ENCODE measurements at regions not wholly inside any gene's neighbourhood (a gene's known extent, or its start where the extent isn't known, plus 50 kb on each side); places are given as distances from the start of the nearest gene placed in this dataset.

GRCh38 chr6:157763129-157763903 is 59.7 kb upstream of the SNX9 start:
- Histone ChIP-seq H4K20me1 (ENCODE audit: insufficient read depth) (no peaks in the 10 kb centered on the region), H2AFZ (no peak overlapping the region), H3K4me2 (peak overlapping the region; percentile 72), H3K9me3 (ENCODE audit: insufficient read depth, low read depth) (no peaks in the 10 kb centered on the region), H3K27ac (peak overlapping the region; percentile 99), H3K4me3 (no peak overlapping the region; the same call in 1 of the 2 replicates), H3K27me3 (ENCODE audit: insufficient read depth, low read depth) (no peaks in the 10 kb centered on the region), H3K9me2 (ENCODE audit: insufficient read depth) (no peaks in the 10 kb centered on the region), H3K79me2 (ENCODE audit: low read depth) (no peaks in the 10 kb centered on the region), H3F3A (ENCODE audit: insufficient read depth, low read depth) (peaks cover 42% of the 10 kb centered on the region), H3K4me1 (replicated peaks; ENCODE audit: insufficient read depth) (peaks cover 59% of the 10 kb centered on the region), H3K36me3 (ENCODE audit: low read depth) (no peaks in the 10 kb centered on the region)
- intact Hi-C loops (cut with micrococcal nuclease; ENCODE audit: unreplicated experiment), result loop anchor here (1.0 to 10.0 kb wide), 6 partner anchors 61 to 881 kb away; partner anchors contain the start of genes DYNLT1 and TMEM242
- POLR2A ChIA-PET (ENCODE audit: unreplicated experiment), result interaction anchor here (0.7 to 0.8 kb wide), 3 partner anchors 70 to 1384 kb away, joined by 3 to 12 read pairs (median 4); no protein-coding TSS in a partner anchor
- CTCF ChIA-PET, result no interaction called here
- no TSS peak for BruUV-seq (replicated peaks)
- peak; percentile 95 to 98 for DNase-seq
- TF ChIP-seq EZH2 (IDR thresholded peaks at IDR 0.05; ENCODE audit: low read depth), result no peak
- TF ChIP-seq, protein P1, sequence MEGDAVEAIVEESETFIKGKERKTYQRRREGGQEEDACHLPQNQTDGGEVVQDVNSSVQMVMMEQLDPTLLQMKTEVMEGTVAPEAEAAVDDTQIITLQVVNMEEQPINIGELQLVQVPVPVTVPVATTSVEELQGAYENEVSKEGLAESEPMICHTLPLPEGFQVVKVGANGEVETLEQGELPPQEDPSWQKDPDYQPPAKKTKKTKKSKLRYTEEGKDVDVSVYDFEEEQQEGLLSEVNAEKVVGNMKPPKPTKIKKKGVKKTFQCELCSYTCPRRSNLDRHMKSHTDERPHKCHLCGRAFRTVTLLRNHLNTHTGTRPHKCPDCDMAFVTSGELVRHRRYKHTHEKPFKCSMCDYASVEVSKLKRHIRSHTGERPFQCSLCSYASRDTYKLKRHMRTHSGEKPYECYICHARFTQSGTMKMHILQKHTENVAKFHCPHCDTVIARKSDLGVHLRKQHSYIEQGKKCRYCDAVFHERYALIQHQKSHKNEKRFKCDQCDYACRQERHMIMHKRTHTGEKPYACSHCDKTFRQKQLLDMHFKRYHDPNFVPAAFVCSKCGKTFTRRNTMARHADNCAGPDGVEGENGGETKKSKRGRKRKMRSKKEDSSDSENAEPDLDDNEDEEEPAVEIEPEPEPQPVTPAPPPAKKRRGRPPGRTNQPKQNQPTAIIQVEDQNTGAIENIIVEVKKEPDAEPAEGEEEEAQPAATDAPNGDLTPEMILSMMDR (conservative IDR thresholded peaks at IDR 0.05), result no peak

GRCh38 chr6:157763904-157764177 is 59.2 kb upstream of the SNX9 start:
- BruUV-seq (replicated peaks), result TSS peak; percentile 92
- H3F3A ChIP-seq (ENCODE audit: insufficient read depth, low read depth), result peaks cover 42% of the 10 kb centered on the region
- TF ChIP-seq, protein P1 (conservative IDR thresholded peaks at IDR 0.05), result no peak
- TF ChIP-seq EZH2 (IDR thresholded peaks at IDR 0.05; ENCODE audit: low read depth), result no peak
- H3K4me2 ChIP-seq, result peak overlapping the region; percentile 72
- peaks cover 59% of the 10 kb centered on the region for H3K4me1 ChIP-seq (replicated peaks; ENCODE audit: insufficient read depth)
- no peaks in the 10 kb centered on the region for H3K79me2 ChIP-seq (ENCODE audit: low read depth)
- H3K9me2 ChIP-seq (ENCODE audit: insufficient read depth), result no peaks in the 10 kb centered on the region
- intact Hi-C loops (cut with micrococcal nuclease; ENCODE audit: unreplicated experiment), result loop anchor here (1.0 to 10.0 kb wide), 6 partner anchors 61 to 881 kb away; partner anchors contain the start of genes DYNLT1 and TMEM242
- H4K20me1 ChIP-seq (ENCODE audit: insufficient read depth), result no peaks in the 10 kb centered on the region
- H3K27me3 ChIP-seq (ENCODE audit: insufficient read depth, low read depth), result no peaks in the 10 kb centered on the region
- H2AFZ ChIP-seq, result no peak overlapping the region
- CTCF ChIA-PET, result no interaction called here
- H3K9me3 ChIP-seq (ENCODE audit: insufficient read depth, low read depth), result no peaks in the 10 kb centered on the region
- DNase-seq, result no peak
- peak overlapping the region; percentile 6; the same call in 1 of the 2 replicates for H3K4me3 ChIP-seq
- H3K27ac ChIP-seq, result peak overlapping the region; percentile 99
- no peaks in the 10 kb centered on the region for H3K36me3 ChIP-seq (ENCODE audit: low read depth)
- POLR2A ChIA-PET (ENCODE audit: unreplicated experiment), result interaction anchor here (0.8 kb wide), 2 partner anchors 70 to 73 kb away, joined by 4 to 12 read pairs; no protein-coding TSS in a partner anchor

- H2AFZ ChIP-seq, result no peak overlapping the region
- no peak for TF ChIP-seq EZH2 (IDR thresholded peaks at IDR 0.05; ENCODE audit: low read depth)
- TF ChIP-seq, protein P1 (conservative IDR thresholded peaks at IDR 0.05), result no peak
- no peaks in the 10 kb centered on the region for H4K20me1 ChIP-seq (ENCODE audit: insufficient read depth)
- peaks cover 59% of the 10 kb centered on the region for H3K4me1 ChIP-seq (replicated peaks; ENCODE audit: insufficient read depth)
- no peaks in the 10 kb centered on the region for H3K9me2 ChIP-seq (ENCODE audit: insufficient read depth)
- TSS peak; percentile 91 for BruUV-seq (replicated peaks)
- H3K4me2 ChIP-seq, result peak overlapping the region; percentile 72
- no peaks in the 10 kb centered on the region for H3K79me2 ChIP-seq (ENCODE audit: low read depth)
- peaks cover 42% of the 10 kb centered on the region for H3F3A ChIP-seq (ENCODE audit: insufficient read depth, low read depth)
- H3K4me3 ChIP-seq, result peak overlapping the region; percentile 6; the same call in 1 of the 2 replicates
- ChIA-PET POLR2A (ENCODE audit: unreplicated experiment) (interaction anchor here (0.6 kb wide), 1 partner anchor 49 kb away, joined by 5 read pairs; no protein-coding TSS in a partner anchor), CTCF (interaction anchor here (1.0 kb wide), 1 partner anchor 109 kb away, joined by 4 read pairs; no protein-coding TSS in a partner anchor)
- DNase-seq, result peak; percentile 91 to 99
- no peaks in the 10 kb centered on the region for H3K27me3 ChIP-seq (ENCODE audit: insufficient read depth, low read depth)
- H3K36me3 ChIP-seq (ENCODE audit: low read depth), result no peaks in the 10 kb centered on the region
- H3K27ac ChIP-seq, result peak overlapping the region; percentile 99
- no peaks in the 10 kb centered on the region for H3K9me3 ChIP-seq (ENCODE audit: insufficient read depth, low read depth)
- intact Hi-C loops (cut with micrococcal nuclease; ENCODE audit: unreplicated experiment), result loop anchor here (5.0 to 10.0 kb wide), 3 partner anchors 298 to 880 kb away; partner anchors contain the start of genes DYNLT1 and TMEM242
Observed at GRCh38 chr6:157764178-157765068, 58.6 kb upstream of the SNX9 start.
